Thyroid gland (tissue), 4 donors: ENCODE measurements at regions not wholly inside any gene's neighbourhood (a gene's known extent, or its start where the extent isn't known, plus 50 kb on each side); places are given as distances from the start of the nearest gene placed in this dataset.

Source experiments
- CTCF ChIP-seq, 6 experiments: fragments of 200-600 bp in 3 of 6; fragments of 450-650 bp in 3 of 6; sonication (generic) in 3 of 6; IDR thresholded peaks; one replicate each; pipeline ENCODE4 v1.5.1; 2016 to 2019; ENCODE audit warnings: antibody characterized with exemption in 6 of 6, mild to moderate bottlenecking in 2 of 6, inconsistent platforms in 1 of 6, moderate library complexity in 1 of 6
- POLR2A ChIP-seq, 2 donors: fragments of 450-650 bp; IDR thresholded peaks; one replicate each; pipeline ENCODE4 v1.6.1; 2017; ENCODE audit warnings: antibody characterized with exemption in 2 of 2, mild to moderate bottlenecking in 2 of 2, moderate library complexity in 1 of 2

GRCh38 chr6:147741389-147741788 lies 232.9 kb downstream of the SAMD5 start:
- no peak for TF ChIP-seq CTCF (IDR thresholded peaks at IDR 0.05)
- TF ChIP-seq POLR2A (IDR thresholded peaks at IDR 0.05) = no peak
